GM21825 (cell line): ENCODE measurements at regions not wholly inside any gene's neighbourhood (a gene's known extent, or its start where the extent isn't known, plus 50 kb on each side); places are given as distances from the start of the nearest gene placed in this dataset.

Experiments
- ATAC-seq: cut with Tn5 transposase; IDR thresholded peaks from one replicate; pipeline ENCODE4 v1.9.1; 2021; ENCODE audit warnings: mild to moderate bottlenecking, moderate library complexity; ENCODE audit not compliant: unreplicated experiment

- no peak for ATAC-seq
Observed at GRCh38 chr18:72601944-72602343, 57.8 kb upstream of the CBLN2 start.

GRCh38 chr18:72601481-72601880 lies 57.3 kb upstream of the CBLN2 start:
- no peak for ATAC-seq
